ENCODE measurements at regions not wholly inside any gene's neighbourhood (a gene's known extent, or its start where the extent isn't known, plus 50 kb on each side); places are given as distances from the start of the nearest gene placed in this dataset.
"Not testable (repeated sequence)": the region's sequence is repeated elsewhere in the genome, so short reads cannot be mapped to it uniquely, and the experiment has no call there.

DNA sequence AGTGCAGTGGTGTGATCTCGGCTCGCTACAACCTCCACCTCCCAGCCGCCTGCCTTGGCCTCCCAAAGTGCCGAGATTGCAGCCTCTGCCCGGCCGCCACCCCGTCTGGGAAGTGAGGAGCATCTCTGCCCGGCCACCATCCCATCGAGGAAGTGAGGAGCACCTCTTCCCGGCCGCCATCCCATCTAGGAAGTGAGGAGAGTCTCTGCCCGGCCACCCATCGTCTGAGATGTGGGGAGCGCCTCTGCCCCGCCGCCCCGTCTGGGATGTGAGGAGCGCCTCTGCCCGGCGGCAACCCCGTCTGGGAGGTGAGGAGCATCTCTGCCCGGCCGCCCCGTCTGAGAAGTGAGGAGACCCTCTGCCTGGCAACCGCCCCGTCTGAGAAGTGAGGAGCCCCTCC is 88.5 kb upstream of the DCAF12L1 start:
- DNase-seq = not testable (repeated sequence)

DNA sequence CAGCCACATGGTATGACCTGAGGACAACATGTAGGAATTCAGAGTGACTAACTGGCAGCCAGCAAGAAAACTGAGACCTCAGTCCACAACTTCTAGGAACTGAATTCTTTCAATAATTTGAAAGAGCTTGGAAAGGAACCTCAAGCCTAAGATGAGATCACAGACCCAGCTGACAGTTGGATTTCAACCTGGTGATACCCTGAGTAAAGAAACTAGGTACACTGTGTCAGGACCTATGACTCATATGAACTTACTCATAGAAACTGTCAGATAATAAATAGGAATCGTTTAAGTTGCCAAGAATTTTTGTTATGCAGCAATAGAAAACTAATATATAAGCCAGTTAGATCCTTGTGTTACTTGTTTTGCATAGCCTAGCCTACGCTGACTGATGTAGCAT is 102.4 kb upstream of the DCAF12L1 start:
- DNase-seq = no peak

DNA sequence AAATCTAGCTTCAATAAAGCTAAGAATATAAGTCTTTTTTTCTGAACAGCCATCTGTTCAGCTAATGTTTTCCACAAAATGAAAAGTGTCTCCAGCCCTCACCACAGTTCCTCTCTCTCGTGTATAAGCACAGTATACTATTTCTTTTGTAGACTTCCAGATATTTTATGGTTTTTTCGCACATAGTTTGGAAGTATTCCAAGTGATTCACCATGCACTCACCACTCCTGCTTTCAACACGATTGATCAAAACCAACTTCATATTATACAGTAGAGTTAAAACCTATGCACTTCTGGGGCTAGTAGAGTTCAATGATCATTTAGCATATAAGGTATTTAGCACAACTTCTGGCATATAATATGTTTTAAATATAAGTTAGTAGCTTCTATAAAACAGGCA is 105.8 kb upstream of the DCAF12L1 start:
- peak; percentile 70 for DNase-seq

- DNase-seq = no peak
These were observed 117.6 kb upstream of the DCAF12L1 start for GRCh38 chrX:126670258-126670657.

- not testable (repeated sequence) for DNase-seq
These were observed 120.8 kb upstream of the DCAF12L1 start for GRCh38 chrX:126673366-126673765.

- not testable (repeated sequence) for DNase-seq
These were observed 121.3 kb upstream of the DCAF12L1 start for GRCh38 chrX:126673816-126674491.

DNA sequence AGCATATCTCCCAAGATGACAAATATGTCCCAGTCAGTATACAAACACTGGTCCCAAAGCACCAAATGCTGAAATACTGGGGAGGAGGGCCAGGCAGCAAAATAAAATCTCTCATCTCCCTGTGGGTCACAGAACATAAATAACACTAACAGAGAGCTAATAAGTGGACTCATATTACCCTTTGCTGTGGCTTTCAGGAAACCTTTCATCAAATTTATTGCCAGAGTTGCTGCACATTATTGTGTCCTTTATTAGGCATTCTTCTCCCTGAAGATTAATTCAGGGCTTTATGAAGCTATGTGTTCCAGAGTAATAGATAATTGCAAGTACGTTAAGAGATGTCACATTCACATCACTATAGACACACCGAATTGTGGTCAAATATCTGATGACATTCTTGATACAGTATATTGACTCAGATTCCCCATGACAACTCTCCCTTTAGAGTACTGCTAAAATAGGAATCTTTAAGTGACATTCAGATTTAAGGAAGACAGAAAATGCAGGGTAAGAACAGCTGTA is 124.1 kb upstream of the PRR32 start:
- no peak for DNase-seq

DNA sequence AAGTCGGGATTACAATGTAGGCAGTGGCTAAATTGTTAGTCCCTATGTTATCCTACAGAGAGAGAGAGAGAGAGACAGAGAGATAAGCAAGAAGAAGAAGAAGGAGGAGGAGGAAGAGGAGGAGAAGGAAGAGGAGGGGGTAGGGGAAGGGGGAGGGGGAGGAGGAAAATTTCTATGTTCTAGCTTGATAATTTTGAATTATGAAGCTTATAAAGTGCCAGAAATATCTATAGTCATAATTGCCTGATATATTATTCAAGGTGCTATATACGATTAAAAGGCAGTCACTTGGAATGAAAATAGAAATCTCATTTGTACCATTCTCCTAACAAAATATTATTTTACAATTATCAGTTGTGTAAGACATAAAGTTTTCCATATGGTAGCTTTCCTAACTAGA is 122.4 kb upstream of the PRR32 start:
- no peak for DNase-seq

DNA sequence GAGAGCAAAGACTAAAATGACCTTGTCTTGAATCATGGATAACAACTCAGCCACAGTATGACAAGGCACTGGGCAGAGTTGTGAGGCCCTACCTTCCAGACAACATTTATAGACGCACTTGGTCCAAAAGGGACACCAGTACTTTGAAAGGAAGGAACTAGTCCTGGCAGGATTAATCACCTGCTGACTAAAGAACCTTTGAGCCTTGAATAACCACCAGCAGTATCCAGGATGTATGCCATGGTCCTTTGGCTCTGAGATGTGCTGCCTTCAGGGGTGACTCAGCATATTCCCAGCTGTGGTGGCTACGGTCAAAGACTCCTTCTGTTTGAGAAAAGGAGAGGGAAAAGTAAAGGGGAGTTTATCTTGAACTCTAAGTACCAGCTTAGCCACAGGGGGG is 118.1 kb upstream of the PRR32 start:
- DNase-seq = no peak

DNA sequence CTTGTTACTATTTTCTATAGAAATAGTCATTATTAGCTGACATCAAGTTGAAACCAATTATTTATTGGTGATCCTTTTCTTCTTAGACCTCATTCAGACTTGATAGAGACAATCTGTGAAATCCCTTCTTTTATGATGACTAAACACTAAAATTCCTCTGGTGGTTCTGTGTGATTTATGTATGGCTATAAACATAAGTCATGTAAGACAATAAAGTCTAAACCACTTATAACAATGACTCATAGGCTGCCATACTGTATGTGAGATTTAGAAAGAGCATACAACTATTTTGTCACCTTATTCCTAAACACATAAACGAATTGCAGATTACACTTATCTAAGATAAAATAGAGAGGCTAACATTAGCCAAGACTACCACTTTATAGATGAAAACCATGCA is 101.1 kb upstream of the PRR32 start:
- no peak for DNase-seq

- DNase-seq = no peak
These were observed 100.3 kb upstream of the PRR32 start for GRCh38 chrX:126719208-126719607.

GRCh38 chrX:126723881-126724280 is 95.6 kb upstream of the PRR32 start:
- no peak for DNase-seq

DNA sequence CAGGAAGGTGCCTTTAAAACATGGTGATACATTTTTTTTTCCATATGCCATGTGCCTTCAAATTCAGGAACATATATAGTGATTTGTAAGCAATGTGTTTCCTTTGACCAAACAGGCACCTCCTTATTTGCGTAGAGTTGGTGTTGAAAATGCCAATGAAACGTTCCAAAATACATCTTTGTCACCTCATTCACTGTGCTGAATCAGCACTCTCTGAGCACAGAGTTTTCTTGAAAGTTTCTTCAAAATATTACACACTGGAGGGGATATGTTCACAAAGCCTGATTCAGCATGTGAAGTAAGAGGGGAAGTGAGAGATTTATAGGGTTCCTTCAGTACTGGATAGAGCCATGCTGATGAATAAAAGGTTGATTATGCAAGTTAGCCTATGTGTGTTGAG is 85.7 kb upstream of the PRR32 start:
- DNase-seq = no peak

Data from fibroblast of skin of scalp (primary cell).